ENCODE measurements at regions not wholly inside any gene's neighbourhood (a gene's known extent, or its start where the extent isn't known, plus 50 kb on each side); places are given as distances from the start of the nearest gene placed in this dataset.

- intact Hi-C loops (cut with DNase I), result no loop called here
- H3K27ac ChIP-seq, result no peak overlapping the region
- DNase-seq, result no peak
These were observed 54.4 kb upstream of the PIK3R1 start for GRCh38 chr5:68161156-68161555.

GRCh38 chr5:68159224-68159951 lies 56.2 kb upstream of the PIK3R1 start:
- intact Hi-C loops (cut with DNase I), result no loop called here

More at GRCh38 chr5:68161156-68161555, 54.4 kb upstream of the PIK3R1 start:
- Histone ChIP-seq H3K9me3 (no peaks in the 10 kb centered on the region), H3K36me3 (no peaks in the 10 kb centered on the region), H3K9ac (ENCODE audit: low read depth in 2 of 2, low read length in 2 of 2) (no peak overlapping the region), H3K27me3 (no peaks in the 10 kb centered on the region), H3K4me3 (no peak overlapping the region), H3K4me1 (no peaks in the 10 kb centered on the region)
- TF ChIP-seq CTCF (IDR thresholded peaks at IDR 0.05), result no peak

GRCh38 chr5:68155940-68156339 lies 59.6 kb upstream of the PIK3R1 start:
- Histone ChIP-seq H3K4me3 (no peak overlapping the region), H3K27ac (no peak overlapping the region), H3K27me3 (no peaks in the 10 kb centered on the region), H3K9me3 (no peaks in the 10 kb centered on the region), H3K36me3 (no peaks in the 10 kb centered on the region), H3K4me1 (no peaks in the 10 kb centered on the region), H3K9ac (ENCODE audit: low read depth in 2 of 2, low read length in 2 of 2) (no peak overlapping the region)
- TF ChIP-seq CTCF (IDR thresholded peaks at IDR 0.05), result no peak
- no peak for DNase-seq
- intact Hi-C loops (cut with DNase I), result no loop called here

More at GRCh38 chr5:68159224-68159951, 56.2 kb upstream of the PIK3R1 start:
- Histone ChIP-seq H3K4me1 (no peaks in the 10 kb centered on the region), H3K4me3 (no peak overlapping the region), H3K9ac (ENCODE audit: low read depth in 2 of 2, low read length in 2 of 2) (no peak overlapping the region), H3K9me3 (no peaks in the 10 kb centered on the region), H3K36me3 (no peaks in the 10 kb centered on the region), H3K27ac (no peak overlapping the region), H3K27me3 (no peaks in the 10 kb centered on the region)
- DNase-seq, result no peak
- TF ChIP-seq CTCF (IDR thresholded peaks at IDR 0.05), result no peak

GRCh38 chr5:68154119-68154857 lies 61.3 kb upstream of the PIK3R1 start:
- no peaks in the 10 kb centered on the region for H3K9me3 ChIP-seq
- intact Hi-C loops (cut with DNase I), result no loop called here
- H3K27ac ChIP-seq, result no peak overlapping the region
- H3K27me3 ChIP-seq, result no peaks in the 10 kb centered on the region
- H3K4me3 ChIP-seq, result no peak overlapping the region
- no peak overlapping the region for H3K9ac ChIP-seq (ENCODE audit: low read depth in 2 of 2, low read length in 2 of 2)
- H3K4me1 ChIP-seq, result no peaks in the 10 kb centered on the region
- no peak for TF ChIP-seq CTCF (IDR thresholded peaks at IDR 0.05)
- H3K36me3 ChIP-seq, result no peaks in the 10 kb centered on the region
- no peak for DNase-seq

GRCh38 chr5:68151812-68152211 lies 63.7 kb upstream of the PIK3R1 start:
- Histone ChIP-seq H3K9me3 (no peaks in the 10 kb centered on the region), H3K27ac (no peak overlapping the region), H3K27me3 (no peaks in the 10 kb centered on the region), H3K4me3 (no peak overlapping the region), H3K4me1 (no peaks in the 10 kb centered on the region), H3K9ac (ENCODE audit: low read depth in 2 of 2, low read length in 2 of 2) (no peak overlapping the region), H3K36me3 (no peaks in the 10 kb centered on the region)
- DNase-seq, result no peak
- intact Hi-C loops (cut with DNase I), result no loop called here
- TF ChIP-seq CTCF (IDR thresholded peaks at IDR 0.05), result no peak
